ENCODE measurements at regions not wholly inside any gene's neighbourhood (a gene's known extent, or its start where the extent isn't known, plus 50 kb on each side); places are given as distances from the start of the nearest gene placed in this dataset.
"Not testable (repeated sequence)": the region's sequence is repeated elsewhere in the genome, so short reads cannot be mapped to it uniquely, and the experiment has no call there.

DNA sequence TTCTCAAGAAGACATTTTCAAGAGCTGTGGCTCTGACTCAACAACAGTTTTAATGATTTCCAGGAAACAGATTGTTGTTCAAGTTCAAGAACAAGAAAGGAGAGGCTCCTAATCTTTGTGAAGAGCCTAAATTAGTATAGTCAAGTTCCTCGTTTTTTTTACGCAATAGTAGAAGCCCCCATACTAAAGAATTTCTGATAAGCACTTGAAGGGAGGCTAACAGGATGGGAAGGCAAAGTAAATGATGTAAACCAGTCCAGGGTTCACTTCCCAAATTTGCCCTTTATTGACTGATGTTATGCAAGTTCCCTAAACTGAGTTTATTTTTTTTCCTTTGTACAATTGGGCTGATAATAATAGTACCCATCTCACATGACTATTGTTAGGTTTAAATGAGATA is 178.2 kb downstream of the RTL9 start:
- Mint-ChIP-seq H3K27me3 (ENCODE audit: low read depth) (no peaks in the 10 kb centered on the region), H3K4me1 (ENCODE audit: low read depth) (no peaks in the 10 kb centered on the region), H3K4me3 (no peak overlapping the region), H3K27ac (no peak overlapping the region), H3K9me3 (ENCODE audit: insufficient read depth) (no peaks in the 10 kb centered on the region), H3K36me3 (ENCODE audit: low read depth) (no peaks in the 10 kb centered on the region)
- POLR2A ChIA-PET, result no interaction called here
- ATAC-seq (no peak), DNase-seq (no peak)
- CTCF ChIA-PET, result no interaction called here

DNA sequence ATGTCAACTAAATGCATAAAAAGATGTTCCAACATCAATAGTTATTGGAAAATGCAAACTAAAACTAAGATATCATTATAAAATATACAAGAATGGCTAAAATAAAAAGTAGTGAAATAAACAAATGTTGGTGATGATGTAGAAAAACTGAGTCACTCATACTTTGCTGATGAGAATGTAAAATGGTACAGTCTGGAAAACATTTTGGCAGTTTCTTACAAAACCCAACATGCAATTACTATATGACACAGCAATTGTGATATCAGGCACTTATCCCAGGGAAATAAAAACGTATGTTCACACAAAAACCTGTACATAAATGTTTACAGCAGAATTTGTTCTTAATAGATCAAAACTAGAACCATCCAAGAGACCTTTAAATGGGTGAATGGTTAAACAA is 182.6 kb downstream of the RTL9 start:
- ATAC-seq (no peak), DNase-seq (no peak)
- no peaks in the 10 kb centered on the region for H3K4me1 Mint-ChIP-seq (ENCODE audit: low read depth)
- H3K27ac Mint-ChIP-seq, result no peak overlapping the region
- H3K36me3 Mint-ChIP-seq (ENCODE audit: low read depth), result no peaks in the 10 kb centered on the region
- H3K4me3 Mint-ChIP-seq, result no peak overlapping the region
- ChIA-PET CTCF (no interaction called here), POLR2A (no interaction called here)
- no peaks in the 10 kb centered on the region for H3K27me3 Mint-ChIP-seq (ENCODE audit: low read depth)
- no peaks in the 10 kb centered on the region for H3K9me3 Mint-ChIP-seq (ENCODE audit: insufficient read depth)

DNA sequence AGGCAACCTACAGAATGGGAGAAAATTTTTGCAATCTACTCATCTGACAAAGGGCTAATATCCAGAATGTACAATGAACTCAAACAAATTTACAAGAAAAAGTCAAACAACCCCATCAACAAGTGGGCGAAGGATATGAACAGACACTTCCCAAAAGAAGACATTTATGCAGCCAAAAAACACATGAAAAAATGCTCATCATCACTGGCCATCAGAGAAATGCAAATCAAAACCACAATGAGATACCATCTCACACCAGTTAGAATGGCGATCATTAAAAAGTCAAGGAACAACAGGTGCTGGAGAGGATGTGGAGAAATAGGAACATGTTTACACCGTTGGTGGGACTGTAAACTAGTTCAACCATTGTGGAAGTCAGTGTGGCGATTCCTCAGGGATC is 192.2 kb downstream of the RTL9 start:
- DNase-seq; POLR2A ChIA-PET; H3K36me3 Mint-ChIP-seq (ENCODE audit: low read depth); CTCF ChIA-PET; H3K9me3 Mint-ChIP-seq (ENCODE audit: insufficient read depth); H3K27me3 Mint-ChIP-seq (ENCODE audit: low read depth); ATAC-seq; H3K27ac Mint-ChIP-seq; H3K4me1 Mint-ChIP-seq (ENCODE audit: low read depth); H3K4me3 Mint-ChIP-seq: not testable (repeated sequence)

DNA sequence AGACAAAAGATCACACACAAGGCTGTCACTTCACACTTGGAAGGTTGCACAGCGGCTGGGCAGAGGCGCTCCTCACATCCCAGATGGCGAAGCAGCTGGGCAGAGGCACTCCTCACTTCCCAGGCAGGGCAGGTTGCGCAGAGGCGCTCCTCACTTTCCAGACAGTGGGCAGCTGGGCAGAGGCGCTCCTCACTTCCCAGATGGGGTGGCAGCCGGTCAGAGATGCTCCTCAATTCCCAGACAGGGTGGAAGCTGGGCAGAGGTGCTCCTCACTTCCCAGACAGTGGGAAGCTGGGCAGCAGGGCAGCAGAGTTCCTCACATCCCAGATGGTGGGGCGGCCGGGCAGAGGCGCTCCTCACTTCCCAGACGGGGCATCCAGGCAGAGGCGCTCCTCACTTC is 199.2 kb downstream of the RTL9 start:
- Mint-ChIP-seq H3K4me3 (no peak overlapping the region), H3K9me3 (ENCODE audit: insufficient read depth) (no peaks in the 10 kb centered on the region), H3K27me3 (ENCODE audit: low read depth) (no peaks in the 10 kb centered on the region), H3K4me1 (ENCODE audit: low read depth) (no peaks in the 10 kb centered on the region), H3K27ac (no peak overlapping the region), H3K36me3 (ENCODE audit: low read depth) (no peaks in the 10 kb centered on the region)
- POLR2A ChIA-PET, result no interaction called here
- ATAC-seq (no peak), DNase-seq (no peak)
- CTCF ChIA-PET, result no interaction called here

DNA sequence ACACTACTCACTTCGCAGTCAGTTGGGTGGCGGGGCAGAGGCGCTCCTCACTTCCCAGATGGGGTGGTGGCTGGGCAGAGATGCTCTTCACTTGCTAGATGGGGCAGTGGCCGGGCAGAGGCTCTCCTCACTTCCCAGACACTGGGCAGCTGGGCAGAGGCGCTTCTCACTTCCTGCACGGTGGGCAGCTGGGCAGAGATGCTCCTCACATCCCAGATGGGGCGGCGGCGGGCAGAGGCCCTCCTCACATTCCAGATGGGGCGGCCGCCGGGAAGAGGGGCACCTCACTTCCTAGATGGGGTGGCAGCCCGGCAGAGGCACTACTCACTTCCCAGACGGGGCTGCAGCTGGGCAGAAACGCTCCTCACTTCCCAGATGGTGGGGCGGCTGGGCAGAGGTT is 199.8 kb downstream of the RTL9 start:
- Mint-ChIP-seq H3K27me3 (ENCODE audit: low read depth) (no peaks in the 10 kb centered on the region), H3K9me3 (ENCODE audit: insufficient read depth) (no peaks in the 10 kb centered on the region), H3K4me1 (ENCODE audit: low read depth) (no peaks in the 10 kb centered on the region), H3K36me3 (ENCODE audit: low read depth) (no peaks in the 10 kb centered on the region), H3K4me3 (no peak overlapping the region), H3K27ac (no peak overlapping the region)
- ChIA-PET POLR2A (no interaction called here), CTCF (no interaction called here)
- DNase-seq (no peak), ATAC-seq (no peak)

DNA sequence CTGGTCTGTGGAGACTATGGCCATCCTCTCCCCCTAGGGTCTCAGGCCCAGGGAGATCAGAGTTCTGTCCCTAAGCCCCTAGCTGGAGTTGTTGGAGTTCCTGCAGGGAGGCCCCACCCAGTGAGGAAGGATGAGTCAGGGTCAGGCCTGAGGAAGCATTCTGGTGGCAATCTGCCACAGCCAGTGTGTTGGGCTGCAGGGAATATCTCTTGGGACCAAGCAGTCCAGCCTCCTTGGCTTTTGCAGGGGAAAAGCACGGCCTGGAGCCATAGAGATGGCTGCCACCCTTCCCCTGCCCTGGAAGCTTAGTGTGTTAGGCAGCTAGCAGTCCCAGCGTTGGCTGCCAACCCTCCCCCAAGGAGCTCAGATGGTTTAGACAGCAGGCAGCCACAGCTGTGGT is 202.4 kb downstream of the RTL9 start:
- CTCF ChIA-PET, result no interaction called here
- Mint-ChIP-seq H3K27ac (no peak overlapping the region), H3K9me3 (ENCODE audit: insufficient read depth) (no peaks in the 10 kb centered on the region), H3K4me3 (no peak overlapping the region), H3K4me1 (ENCODE audit: low read depth) (no peaks in the 10 kb centered on the region), H3K36me3 (ENCODE audit: low read depth) (no peaks in the 10 kb centered on the region), H3K27me3 (ENCODE audit: low read depth) (no peaks in the 10 kb centered on the region)
- POLR2A ChIA-PET, result no interaction called here
- no peak for DNase-seq
- no peak for ATAC-seq

DNA sequence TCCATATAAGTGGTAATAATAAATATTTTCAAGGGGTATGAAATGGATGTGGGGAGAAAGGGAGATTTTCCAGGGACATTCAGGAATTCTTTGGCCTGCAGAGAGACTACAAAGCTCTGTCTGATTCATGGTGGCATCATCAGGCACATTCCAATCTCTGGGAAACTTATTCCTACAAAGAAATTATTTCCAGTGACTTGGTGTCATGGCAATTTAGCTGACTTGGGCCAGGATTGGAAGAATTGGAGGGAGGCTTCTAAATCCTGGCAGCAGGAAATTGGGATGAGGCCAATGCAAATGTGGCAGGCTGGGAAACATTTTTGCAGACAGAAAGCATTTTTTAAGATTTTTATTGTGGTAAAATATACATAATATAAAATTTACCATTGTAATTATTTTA is 204.6 kb downstream of the RTL9 start:
- POLR2A ChIA-PET, result no interaction called here
- DNase-seq (no peak), ATAC-seq (no peak)
- Mint-ChIP-seq H3K4me3 (no peak overlapping the region), H3K4me1 (ENCODE audit: low read depth) (no peaks in the 10 kb centered on the region), H3K36me3 (ENCODE audit: low read depth) (no peaks in the 10 kb centered on the region), H3K27ac (no peak overlapping the region), H3K27me3 (ENCODE audit: low read depth) (no peaks in the 10 kb centered on the region), H3K9me3 (ENCODE audit: insufficient read depth) (no peaks in the 10 kb centered on the region)
- CTCF ChIA-PET, result no interaction called here

DNA sequence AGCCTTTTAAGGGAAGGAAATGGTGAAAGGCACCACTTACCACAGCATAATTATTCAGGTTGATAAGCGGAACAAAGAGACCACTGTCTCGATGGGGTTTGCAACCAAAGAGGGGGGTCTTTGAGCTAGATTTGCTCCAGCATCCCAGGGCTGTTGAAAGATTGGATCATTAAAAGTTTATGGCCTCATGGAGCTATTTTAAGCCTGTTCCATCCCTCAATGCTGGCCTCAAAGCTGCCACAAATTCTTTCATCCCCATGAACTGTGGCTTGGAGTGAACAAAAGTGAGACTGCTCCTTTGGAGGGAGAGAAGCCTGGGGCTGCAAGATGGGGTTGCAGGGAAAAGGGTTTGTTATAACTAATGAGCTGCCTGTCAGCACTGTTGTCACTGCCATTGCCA is 209.8 kb downstream of the RTL9 start:
- POLR2A ChIA-PET, result no interaction called here
- H3K36me3 Mint-ChIP-seq (ENCODE audit: low read depth), result no peaks in the 10 kb centered on the region
- no peak overlapping the region for H3K4me3 Mint-ChIP-seq
- no peak for DNase-seq
- H3K9me3 Mint-ChIP-seq (ENCODE audit: insufficient read depth), result no peaks in the 10 kb centered on the region
- CTCF ChIA-PET, result no interaction called here
- H3K27me3 Mint-ChIP-seq (ENCODE audit: low read depth), result no peaks in the 10 kb centered on the region
- peaks cover 3% of the 10 kb centered on the region for H3K4me1 Mint-ChIP-seq (ENCODE audit: low read depth)
- no peak overlapping the region for H3K27ac Mint-ChIP-seq
- ATAC-seq, result no peak

- H3K27ac Mint-ChIP-seq, result no peak overlapping the region
- ChIA-PET POLR2A (no interaction called here), CTCF (no interaction called here)
- DNase-seq (no peak), ATAC-seq (no peak)
- H3K4me3 Mint-ChIP-seq, result no peak overlapping the region
- H3K27me3 Mint-ChIP-seq (ENCODE audit: low read depth), result no peaks in the 10 kb centered on the region
- no peaks in the 10 kb centered on the region for H3K36me3 Mint-ChIP-seq (ENCODE audit: low read depth)
- H3K4me1 Mint-ChIP-seq (ENCODE audit: low read depth), result peaks cover 3% of the 10 kb centered on the region
- no peaks in the 10 kb centered on the region for H3K9me3 Mint-ChIP-seq (ENCODE audit: insufficient read depth)
Measured at GRCh38 chrX:110569506-110569905, 210.9 kb downstream of the RTL9 start.

- H3K4me1 Mint-ChIP-seq (ENCODE audit: low read depth), result no peaks in the 10 kb centered on the region
- H3K27me3 Mint-ChIP-seq (ENCODE audit: low read depth), result no peaks in the 10 kb centered on the region
- H3K9me3 Mint-ChIP-seq (ENCODE audit: insufficient read depth), result no peaks in the 10 kb centered on the region
- H3K4me3 Mint-ChIP-seq, result no peak overlapping the region
- ChIA-PET POLR2A (no interaction called here), CTCF (no interaction called here)
- H3K27ac Mint-ChIP-seq, result no peak overlapping the region
- no peak for DNase-seq
- ATAC-seq, result no peak
- no peaks in the 10 kb centered on the region for H3K36me3 Mint-ChIP-seq (ENCODE audit: low read depth)
Measured at GRCh38 chrX:110578270-110578669, 217.3 kb downstream of the CHRDL1 start.

- ChIA-PET POLR2A (no interaction called here), CTCF (no interaction called here)
- no peak for DNase-seq
- Mint-ChIP-seq H3K36me3 (ENCODE audit: low read depth) (no peaks in the 10 kb centered on the region), H3K27me3 (ENCODE audit: low read depth) (no peaks in the 10 kb centered on the region), H3K4me1 (ENCODE audit: low read depth) (no peaks in the 10 kb centered on the region), H3K9me3 (ENCODE audit: insufficient read depth) (no peaks in the 10 kb centered on the region), H3K4me3 (no peak overlapping the region), H3K27ac (no peak overlapping the region)
- no peak for ATAC-seq
Measured at GRCh38 chrX:110584083-110584482, 211.5 kb downstream of the CHRDL1 start.

DNA sequence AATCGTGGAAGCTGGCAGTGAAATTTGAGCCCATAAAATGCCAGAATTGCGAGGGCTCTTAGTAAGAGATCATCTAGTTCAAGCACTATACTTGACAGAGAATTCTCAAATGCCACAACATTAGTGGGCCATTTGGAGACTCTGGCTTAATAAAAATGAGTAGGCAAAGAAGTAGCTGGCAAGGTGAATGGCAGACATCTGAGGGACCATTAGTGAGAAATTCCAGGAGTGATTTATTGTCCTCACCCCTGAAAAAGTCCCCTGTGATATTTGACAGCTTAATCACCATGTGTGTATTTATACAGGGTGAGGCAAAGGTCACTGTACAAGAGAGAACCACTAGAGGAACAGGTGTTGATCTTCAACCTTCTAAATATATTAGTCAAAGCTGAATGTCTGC is 207.5 kb downstream of the CHRDL1 start:
- H3K36me3 Mint-ChIP-seq (ENCODE audit: low read depth), result no peaks in the 10 kb centered on the region
- H3K9me3 Mint-ChIP-seq (ENCODE audit: insufficient read depth), result no peaks in the 10 kb centered on the region
- ATAC-seq, result no peak
- no peak overlapping the region for H3K4me3 Mint-ChIP-seq
- H3K4me1 Mint-ChIP-seq (ENCODE audit: low read depth), result no peaks in the 10 kb centered on the region
- CTCF ChIA-PET, result no interaction called here
- POLR2A ChIA-PET, result no interaction called here
- H3K27ac Mint-ChIP-seq, result no peak overlapping the region
- no peak for DNase-seq
- H3K27me3 Mint-ChIP-seq (ENCODE audit: low read depth), result no peaks in the 10 kb centered on the region

DNA sequence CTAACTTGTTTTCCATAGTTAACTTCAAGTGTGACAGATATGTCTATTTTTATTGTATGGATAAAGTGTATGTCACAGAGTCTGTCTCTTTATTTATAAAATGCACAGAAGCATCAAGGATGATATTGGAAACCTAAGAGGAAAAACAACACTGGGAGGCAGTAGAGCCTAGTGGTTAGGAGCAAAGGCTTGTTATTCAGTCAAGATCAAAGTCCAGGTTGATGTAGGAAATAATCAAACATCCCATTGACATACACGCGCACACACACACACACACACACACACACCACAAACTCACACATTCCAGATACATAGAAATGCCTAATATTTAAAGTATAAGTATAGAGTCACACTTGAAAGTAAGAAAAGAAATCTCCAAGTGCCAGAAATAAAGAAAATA is 206.8 kb downstream of the CHRDL1 start:
- H3K9me3 Mint-ChIP-seq (ENCODE audit: insufficient read depth), result no peaks in the 10 kb centered on the region
- no peaks in the 10 kb centered on the region for H3K27me3 Mint-ChIP-seq (ENCODE audit: low read depth)
- POLR2A ChIA-PET, result no interaction called here
- H3K36me3 Mint-ChIP-seq (ENCODE audit: low read depth), result no peaks in the 10 kb centered on the region
- DNase-seq (no peak), ATAC-seq (no peak)
- H3K4me3 Mint-ChIP-seq, result no peak overlapping the region
- H3K4me1 Mint-ChIP-seq (ENCODE audit: low read depth), result no peaks in the 10 kb centered on the region
- CTCF ChIA-PET, result no interaction called here
- no peak overlapping the region for H3K27ac Mint-ChIP-seq

All from activated CD8-positive, alpha-beta T cell treated with anti-CD3 and anti-CD28 coated beads, Interleukin-2, amount 10 ng/mL, durations not matched to agents 7 days and 5 days (primary cell).